HG02938 (cell line): ENCODE measurements at regions not wholly inside any gene's neighbourhood (a gene's known extent, or its start where the extent isn't known, plus 50 kb on each side); places are given as distances from the start of the nearest gene placed in this dataset.

ENCODE experiments used
- ATAC-seq: cut with Tn5 transposase; IDR thresholded peaks from one replicate; pipeline ENCODE4 v1.9.1; 2021; ENCODE audit warnings: mild to moderate bottlenecking, moderate library complexity; ENCODE audit not compliant: unreplicated experiment

DNA sequence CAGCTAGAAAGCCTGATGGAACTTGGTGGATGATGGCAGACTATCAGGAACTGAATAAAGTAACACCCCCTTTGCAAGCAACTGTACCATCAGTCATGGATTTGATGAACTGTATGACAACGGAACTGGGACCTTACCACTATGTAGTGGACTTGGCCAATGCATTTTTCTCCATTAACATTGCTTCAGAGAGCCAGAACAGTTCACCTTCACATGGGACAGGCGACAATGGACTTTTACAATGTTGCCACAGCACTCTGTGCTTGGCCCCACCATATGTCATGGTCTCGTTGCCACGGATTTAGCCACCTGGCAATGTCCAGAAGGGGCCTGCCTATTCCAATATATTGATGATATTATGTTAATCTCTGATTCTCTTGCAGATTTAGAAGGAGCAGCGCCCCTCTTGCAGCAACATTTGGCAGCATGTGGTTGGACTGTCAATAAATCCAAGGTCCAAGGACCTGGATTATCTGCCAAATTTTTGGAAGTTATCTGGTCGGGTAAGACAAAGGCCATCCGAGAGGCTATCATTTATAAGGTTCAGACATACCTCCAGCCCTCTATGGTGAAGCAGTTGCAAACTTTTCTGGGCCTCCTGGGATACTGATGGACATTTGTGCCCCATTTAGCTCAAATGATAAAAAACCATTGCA is 52.2 kb upstream of the ZC3H15 start:
- ATAC-seq = no peak
